HG02588 (cell line): ENCODE measurements at regions not wholly inside any gene's neighbourhood (a gene's known extent, or its start where the extent isn't known, plus 50 kb on each side); places are given as distances from the start of the nearest gene placed in this dataset.

ENCODE experiments used
- ATAC-seq: cut with Tn5 transposase; IDR thresholded peaks from one replicate; pipeline ENCODE4 v1.9.1; 2021; ENCODE audit warnings: mild to moderate bottlenecking, moderate library complexity; ENCODE audit not compliant: unreplicated experiment

- ATAC-seq = no peak
Measured at GRCh38 chr4:159497936-159498335, 395.1 kb downstream of the RAPGEF2 start.

GRCh38 chr4:159498446-159499115, 395.7 kb downstream of the RAPGEF2 start:
- ATAC-seq = no peak

DNA sequence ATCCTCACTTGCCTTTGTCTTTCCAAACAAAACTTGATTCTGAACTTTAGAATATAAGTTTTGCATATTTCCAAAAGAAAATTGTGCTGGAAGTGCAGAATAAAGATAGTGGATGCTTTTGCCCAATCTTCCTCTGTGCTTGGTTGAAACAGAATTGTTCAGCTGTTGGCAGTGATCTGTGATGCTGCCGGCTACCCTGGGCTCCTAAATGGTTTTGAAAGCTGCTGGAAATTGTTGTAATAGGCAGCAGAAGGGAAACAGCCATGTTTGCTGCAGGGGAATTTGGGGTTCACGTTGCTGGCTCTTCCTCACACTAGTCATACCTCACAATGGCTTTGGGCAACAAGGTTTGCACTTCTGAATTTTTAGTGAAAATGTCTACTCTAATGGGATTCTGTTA, 398.0 kb downstream of the RAPGEF2 start:
- no peak for ATAC-seq

GRCh38 chr4:159503236-159504008, 400.5 kb downstream of the RAPGEF2 start:
- no peak for ATAC-seq

- no peak for ATAC-seq
Measured at GRCh38 chr4:159504684-159505083, 401.8 kb downstream of the RAPGEF2 start.

DNA sequence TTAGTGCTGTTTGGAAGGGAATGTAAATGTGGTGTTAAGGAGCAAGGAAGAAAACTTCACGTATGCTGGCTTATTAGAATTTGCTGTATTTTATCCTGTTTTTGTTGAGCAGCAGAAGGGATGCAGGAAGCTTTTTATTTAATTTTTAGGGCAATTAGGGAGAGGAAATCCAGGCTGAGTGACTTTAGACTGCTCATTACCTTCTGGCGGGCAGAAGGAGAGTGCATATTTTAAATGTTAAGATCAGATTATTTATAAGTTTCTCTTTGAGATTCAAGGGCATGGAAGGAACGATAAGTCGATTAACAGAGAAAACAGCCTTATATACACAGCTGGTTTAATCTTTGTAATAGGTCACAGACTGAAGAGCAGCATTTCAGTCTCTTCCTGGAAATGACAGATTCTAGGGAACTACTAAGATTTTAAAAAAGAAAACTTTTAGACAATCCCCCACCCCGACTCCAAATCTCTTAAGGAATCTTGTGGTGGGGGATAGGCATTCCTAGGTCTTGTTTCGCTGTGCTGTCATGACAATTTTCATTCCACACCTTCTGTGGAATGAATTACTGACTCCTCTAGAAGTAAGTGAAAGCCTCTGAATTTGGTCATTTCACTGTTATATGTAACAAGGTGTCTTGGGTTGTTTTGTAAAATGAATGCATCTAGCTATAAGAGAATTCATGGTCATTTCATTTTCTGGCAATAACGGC, 402.5 kb downstream of the RAPGEF2 start:
- ATAC-seq = no peak

DNA sequence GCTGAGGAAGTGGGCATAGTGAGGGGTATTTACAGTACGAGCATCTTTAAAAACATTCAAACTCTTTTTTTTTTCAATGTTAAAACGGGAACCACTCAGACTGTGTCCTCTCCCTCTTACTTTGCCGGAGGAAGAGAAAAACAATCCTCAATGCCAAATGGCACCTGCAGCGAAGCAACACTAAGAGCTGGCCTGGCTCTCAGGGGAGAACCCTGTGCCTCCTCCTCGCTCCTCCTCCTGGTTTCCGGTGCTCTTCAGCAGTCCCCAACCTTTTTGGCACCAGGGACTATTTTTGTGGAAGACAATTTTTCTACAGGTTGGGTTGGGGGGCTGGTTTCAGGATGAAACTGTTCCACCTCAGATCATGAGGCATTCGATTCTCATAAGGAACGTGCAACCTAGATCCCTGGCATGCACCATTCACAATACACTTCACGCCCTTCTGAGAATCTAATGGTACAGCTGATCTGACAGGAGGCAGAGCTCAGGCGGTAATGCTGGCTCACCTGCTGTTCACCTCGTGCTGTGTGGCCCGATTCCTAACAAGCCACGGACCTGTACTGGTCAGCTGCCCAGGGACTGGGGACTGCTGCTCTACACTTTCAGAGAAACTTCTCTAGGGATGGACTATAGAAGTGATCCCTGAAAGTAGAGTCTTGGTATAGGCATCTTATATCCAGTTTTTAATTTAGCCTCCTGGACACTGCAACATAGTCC, 404.1 kb downstream of the RAPGEF2 start:
- no peak for ATAC-seq

- no peak for ATAC-seq
Measured at GRCh38 chr4:159508917-159509500, 406.1 kb downstream of the RAPGEF2 start.

DNA sequence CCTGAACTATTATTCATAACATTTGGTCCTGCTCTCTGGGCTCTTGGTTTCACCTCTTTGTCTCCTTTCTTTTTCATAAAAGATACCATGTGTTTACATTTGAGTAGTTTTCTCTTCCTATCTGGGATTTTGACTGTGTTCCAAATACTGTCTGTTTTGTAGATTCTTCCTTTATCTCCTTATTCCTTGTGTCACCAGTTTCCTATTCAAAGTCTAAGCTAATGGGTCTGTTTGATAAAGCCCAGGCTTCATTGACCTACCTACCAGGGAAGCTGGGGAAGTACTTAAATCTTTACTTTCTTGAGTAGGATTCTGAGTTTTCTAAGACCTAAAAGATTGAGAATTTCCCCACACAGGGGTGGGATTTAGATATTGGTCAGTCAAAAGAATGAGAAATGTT, 409.5 kb downstream of the RAPGEF2 start:
- ATAC-seq = no peak

DNA sequence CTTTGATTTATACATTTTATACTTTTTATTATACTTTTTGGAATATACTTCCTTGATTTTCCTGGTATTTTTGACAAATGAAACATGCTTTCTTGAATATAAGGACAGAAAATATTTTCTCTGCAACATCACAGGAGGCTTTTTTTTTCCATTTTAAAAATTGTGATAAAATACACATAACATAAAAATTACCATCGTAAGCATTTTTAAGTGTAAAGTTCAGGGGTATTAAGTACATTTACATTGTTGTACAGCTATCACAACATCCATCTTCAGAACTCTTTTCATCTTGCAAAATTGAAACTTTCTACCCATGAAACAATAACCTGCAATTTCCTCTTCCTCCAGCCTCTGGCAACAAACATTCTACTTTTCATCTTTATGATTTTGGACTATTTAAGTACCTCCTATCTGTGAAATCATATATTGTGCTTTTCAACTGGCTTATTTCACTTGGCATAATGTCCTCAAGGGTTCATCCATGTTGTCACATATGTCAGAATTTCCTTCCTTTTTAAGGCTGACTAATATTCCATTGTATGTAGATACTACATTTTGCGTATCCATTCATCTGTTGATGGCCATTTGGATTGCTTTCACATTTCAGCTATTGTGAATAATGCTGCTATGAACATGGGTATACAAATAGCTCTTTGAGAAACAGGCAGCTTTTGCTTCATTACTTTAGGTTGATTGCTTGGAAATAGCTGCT, 412.6 kb downstream of the RAPGEF2 start:
- ATAC-seq = no peak

DNA sequence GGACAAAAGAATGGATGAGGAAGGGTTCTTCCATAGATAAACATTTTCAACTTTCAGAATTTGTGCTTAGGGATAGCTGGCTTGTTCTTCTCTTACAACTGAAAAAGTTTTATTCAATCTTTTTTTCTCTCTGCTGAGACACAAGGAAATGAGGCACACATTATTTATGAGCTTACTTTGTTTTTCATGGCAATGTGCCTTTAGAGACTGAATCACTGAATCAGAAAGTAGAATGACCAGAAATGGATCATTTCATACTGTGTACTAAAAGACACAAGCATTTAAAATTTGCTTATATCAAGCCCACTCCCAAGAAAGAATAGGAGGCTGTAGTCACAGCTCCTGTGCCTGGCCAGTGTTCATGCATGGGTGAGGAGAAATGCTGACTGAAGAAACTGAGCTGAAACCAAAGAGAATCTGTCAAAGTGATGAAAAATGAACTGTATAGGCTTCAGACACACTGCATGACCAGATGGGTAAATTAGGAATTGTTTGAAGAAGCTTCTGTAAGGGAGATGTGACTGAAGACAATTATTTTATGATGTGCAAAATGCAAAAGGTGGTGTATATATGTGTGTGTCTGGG, 413.8 kb downstream of the RAPGEF2 start:
- no peak for ATAC-seq

DNA sequence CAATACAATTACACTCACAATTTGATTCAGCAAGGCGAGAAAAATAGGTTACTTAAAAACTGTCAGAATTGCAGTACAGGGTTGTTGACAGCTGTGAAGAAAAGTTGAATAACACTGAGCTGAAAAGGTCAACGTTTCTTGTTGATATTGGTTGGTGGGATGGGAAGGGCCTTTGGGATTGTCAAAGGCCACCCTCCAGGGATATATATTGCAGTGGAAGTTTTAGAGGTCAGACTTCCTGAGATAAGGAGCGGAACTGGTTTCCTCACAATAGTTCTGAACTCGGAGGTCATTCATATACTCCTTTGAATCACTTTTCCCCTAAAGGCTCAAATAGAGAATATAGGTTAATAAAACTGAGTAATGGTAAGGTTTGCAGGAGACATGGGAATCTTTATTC, 417.2 kb downstream of the RAPGEF2 start:
- no peak for ATAC-seq

DNA sequence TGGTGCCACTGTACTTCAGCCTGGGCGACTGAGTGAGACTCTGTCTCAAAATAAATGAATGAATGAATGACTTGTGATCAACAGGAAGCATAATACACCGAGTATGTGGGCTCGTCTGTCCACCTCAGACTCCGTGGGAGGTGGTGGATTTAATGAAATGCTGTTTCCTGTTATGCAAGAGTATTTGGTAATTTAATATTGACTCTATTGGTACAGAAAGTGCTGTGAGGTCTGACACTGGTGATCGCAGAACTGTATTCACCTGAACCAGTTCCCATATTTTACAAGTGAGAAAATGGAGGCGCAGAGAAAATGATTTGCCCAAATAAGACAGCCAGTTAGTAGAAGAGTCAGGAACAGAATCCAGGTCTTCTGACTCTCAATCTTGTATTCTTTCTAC, 423.3 kb downstream of the RAPGEF2 start:
- no peak for ATAC-seq

DNA sequence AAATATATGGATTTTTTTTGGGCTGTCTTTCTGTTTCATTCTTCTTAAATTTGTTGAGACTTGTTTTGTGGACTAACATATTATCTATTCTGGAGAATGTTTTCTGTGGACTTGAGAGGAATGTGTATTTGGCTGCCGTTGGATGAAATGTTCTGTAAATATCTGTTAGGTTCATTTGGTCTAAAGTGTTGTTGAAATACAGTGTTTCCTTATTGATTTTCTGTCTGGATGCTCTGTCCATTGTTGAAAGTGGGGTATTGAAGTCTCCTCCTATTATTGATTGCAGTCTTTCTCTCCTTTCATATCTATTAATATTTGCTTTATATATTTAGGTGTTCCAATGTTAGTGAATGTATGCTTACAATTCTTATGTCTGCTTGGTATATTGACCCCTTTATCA, 431.8 kb downstream of the RAPGEF2 start:
- no peak for ATAC-seq

DNA sequence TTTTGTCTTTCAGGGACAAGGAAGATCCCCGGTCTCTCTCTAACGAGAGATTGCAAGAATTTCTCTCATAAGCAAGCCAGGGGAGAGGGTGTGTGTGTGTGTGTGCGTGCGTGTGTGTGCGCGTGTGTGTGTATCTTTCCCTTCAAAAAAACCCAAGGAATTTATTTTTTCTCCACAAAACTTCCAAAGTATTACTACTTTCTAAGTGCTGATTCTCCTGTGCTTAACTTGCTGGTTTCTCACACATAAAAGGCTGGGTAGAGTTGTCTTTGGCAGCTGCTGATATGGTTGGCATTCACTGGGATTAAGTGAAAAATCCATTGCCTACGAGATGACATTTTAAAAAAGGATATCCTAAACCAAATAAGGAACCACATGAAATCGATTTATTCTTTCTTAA, 435.7 kb downstream of the RAPGEF2 start:
- no peak for ATAC-seq

DNA sequence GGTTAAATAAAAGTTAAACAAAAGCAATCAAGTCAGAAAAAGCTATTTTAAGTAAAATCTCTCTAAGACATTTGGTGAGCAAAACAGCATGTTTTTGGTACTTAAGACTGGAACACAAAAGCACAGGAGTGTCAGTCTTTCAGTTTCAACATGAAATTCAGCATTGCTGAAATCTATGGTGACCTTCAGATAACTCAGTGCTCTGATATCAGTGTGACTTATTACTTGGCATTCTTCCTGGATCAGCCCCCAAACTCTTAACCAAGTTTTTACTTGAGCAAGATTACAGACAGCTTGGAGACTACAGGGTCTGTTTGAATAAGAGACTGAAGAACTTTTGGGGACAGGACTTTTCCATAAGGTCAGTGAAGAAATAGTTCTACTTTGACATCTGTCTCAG, 437.2 kb downstream of the RAPGEF2 start:
- no peak for ATAC-seq

- no peak for ATAC-seq
Measured at GRCh38 chr4:159540501-159540900, 437.6 kb downstream of the RAPGEF2 start.

DNA sequence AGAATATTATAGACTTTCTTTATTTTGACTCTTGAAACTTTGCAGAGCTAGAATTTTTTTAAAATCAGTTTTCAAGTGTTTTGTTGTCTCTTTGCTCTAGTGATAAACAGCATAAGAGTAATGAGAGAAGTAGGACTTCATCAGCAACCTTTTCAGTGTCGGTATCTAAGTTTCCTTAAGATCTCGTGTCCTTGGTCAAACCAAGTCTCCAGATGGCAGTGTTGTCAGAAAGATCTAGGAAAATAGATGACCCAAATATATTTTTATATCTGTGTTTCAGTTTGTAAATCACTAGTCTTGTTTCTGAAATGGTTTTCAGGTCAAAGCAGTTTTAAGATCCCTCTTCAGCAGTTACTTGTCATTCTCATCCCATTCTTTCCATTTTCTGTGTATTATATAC, 438.3 kb downstream of the RAPGEF2 start:
- ATAC-seq = no peak

- no peak for ATAC-seq
Measured at GRCh38 chr4:159542296-159542695, 439.4 kb downstream of the RAPGEF2 start.

GRCh38 chr4:159543831-159544230, 441.0 kb downstream of the RAPGEF2 start:
- ATAC-seq = no peak
